Activated naive CD8-positive, alpha-beta T cell treated with anti-CD3 and anti-CD28 coated beads, Interleukin-2, amount 10 ng/mL, durations not matched to agents 7 days and 5 days (primary cell): ENCODE measurements at regions not wholly inside any gene's neighbourhood (a gene's known extent, or its start where the extent isn't known, plus 50 kb on each side); places are given as distances from the start of the nearest gene placed in this dataset.

Experiments used
- ATAC-seq: fragments of 150-1000 bp; cut with Tn5 transposase; one replicate; pipeline ENCODE4 v1.10.0; 2021; ENCODE audit warnings: low read depth, moderate library complexity
- POLR2A ChIA-PET: fragments of 350-600 bp; sonication (Branson Sonifier 250); formaldehyde crosslinking; loops from one replicate; lab custom pipeline; 2021; ENCODE audit warnings: antibody characterized with exemption; lab: Charles Lee
- DNase-seq: peaks from one replicate; pipeline ENCODE4 v3.0.0; 2021
- H3K27ac Mint-ChIP-seq: one replicate; pipeline ENCODE4 v1.8.0; 2022; ENCODE audit warnings: mild to moderate bottlenecking, mixed read lengths
- H3K27me3 Mint-ChIP-seq: one replicate; pipeline ENCODE4 v1.8.0; 2022; ENCODE audit warnings: mild to moderate bottlenecking, moderate library complexity, mixed read lengths
- H3K36me3 Mint-ChIP-seq: one replicate; pipeline ENCODE4 v1.8.0; 2021; ENCODE audit warnings: mild to moderate bottlenecking, mixed read lengths
- H3K4me1 Mint-ChIP-seq: one replicate; pipeline ENCODE4 v1.8.0; 2021; ENCODE audit warnings: mixed read lengths
- H3K4me3 Mint-ChIP-seq: one replicate; pipeline ENCODE4 v1.8.0; 2022; ENCODE audit warnings: mild to moderate bottlenecking, moderate library complexity, mixed read lengths
- H3K9me3 Mint-ChIP-seq: one replicate; pipeline ENCODE4 v1.8.0; 2021; ENCODE audit warnings: mixed read lengths

DNA sequence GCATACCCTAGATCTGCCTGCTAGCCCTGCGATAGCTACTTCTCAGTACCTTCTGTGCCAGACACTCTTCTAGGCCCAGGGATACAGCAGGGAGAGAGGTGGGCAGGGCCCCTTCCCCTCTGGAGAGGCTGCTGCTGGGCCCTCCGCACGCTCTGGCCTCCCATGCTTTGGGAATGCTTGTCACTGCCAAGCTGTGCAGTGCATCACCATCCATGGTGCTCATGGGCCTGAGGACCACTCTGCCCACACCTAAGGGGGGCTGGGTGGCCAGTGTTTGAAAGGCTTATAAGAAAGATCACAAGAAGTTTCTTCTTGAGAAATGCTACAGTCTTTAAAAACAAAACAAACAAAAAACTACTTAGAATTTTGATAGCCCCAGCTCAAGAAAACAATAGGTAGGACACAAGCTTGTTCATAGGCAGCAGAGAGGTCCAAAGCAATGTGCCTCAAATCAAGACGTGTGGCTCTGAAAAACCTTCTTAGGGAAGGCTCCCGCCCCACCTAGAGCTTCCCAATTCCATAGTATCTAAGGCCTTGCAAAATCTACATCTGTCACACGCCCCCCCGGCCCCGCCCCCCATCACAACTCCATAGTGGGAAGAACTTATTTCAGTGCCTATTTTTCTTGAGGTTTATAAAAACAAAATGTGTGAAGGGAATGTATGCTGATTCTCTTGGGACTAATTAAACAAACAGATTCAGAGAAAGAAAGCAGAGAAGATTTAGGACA is 145.8 kb downstream of the TM9SF2 start:
- H3K36me3 Mint-ChIP-seq: no peaks in the 10 kb centered on the region
- ATAC-seq (no peak), DNase-seq (no peak)
- H3K27ac Mint-ChIP-seq: no peak overlapping the region
- H3K27me3 Mint-ChIP-seq: peaks cover 2% of the 10 kb centered on the region
- peaks cover 1% of the 10 kb centered on the region for H3K4me1 Mint-ChIP-seq
- H3K9me3 Mint-ChIP-seq: no peaks in the 10 kb centered on the region
- no peak overlapping the region for H3K4me3 Mint-ChIP-seq
- POLR2A ChIA-PET: interaction anchor here (1.0 kb wide), 1 partner anchor 40 kb away, joined by 3 read pairs; the partner anchor contains the start of gene CLYBL

DNA sequence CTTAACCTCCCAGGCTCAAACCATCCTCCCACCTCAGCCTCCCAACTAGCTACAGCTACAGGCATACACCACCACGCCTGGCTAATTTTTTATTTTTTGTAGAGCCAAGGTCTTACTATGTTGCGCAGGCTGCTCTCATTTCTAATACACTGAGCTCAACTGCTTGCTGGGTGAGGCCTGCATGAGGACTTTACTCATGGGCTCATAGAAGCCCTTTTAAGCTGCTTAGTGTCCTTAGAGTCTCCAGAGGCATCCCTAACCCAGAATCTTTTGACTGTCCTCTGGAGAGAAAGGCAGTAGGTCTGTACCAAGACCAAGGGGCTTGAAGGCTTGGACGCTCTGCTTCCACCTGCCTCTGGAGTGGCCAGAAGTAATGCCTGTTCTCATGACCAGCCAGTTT is 141.6 kb downstream of the TM9SF2 start:
- H3K27ac Mint-ChIP-seq: no peak overlapping the region
- no peak overlapping the region for H3K4me3 Mint-ChIP-seq
- H3K9me3 Mint-ChIP-seq: no peaks in the 10 kb centered on the region
- no peak for ATAC-seq
- H3K4me1 Mint-ChIP-seq: no peaks in the 10 kb centered on the region
- H3K36me3 Mint-ChIP-seq: no peaks in the 10 kb centered on the region
- DNase-seq: no peak
- H3K27me3 Mint-ChIP-seq: peaks cover 2% of the 10 kb centered on the region
- POLR2A ChIA-PET: no interaction called here

DNA sequence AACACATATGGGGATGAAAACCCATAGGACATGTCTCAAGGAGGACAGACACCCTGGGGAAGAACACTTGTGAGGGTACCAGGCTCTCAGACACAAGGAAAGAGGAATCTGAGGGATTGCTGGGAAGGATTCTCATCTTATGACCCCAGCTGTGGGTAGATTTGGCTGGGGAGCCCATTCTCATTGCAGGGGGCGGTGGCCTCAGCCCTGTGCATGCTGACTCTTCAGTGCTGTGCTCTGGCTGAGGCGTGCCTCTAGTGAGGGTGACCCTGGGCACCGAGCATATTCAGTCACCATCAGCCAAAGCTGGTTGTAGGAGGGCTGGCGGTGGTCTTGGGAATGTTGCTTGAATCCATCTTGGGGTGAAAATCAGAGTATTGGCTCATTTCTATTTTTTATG is 140.7 kb downstream of the TM9SF2 start:
- POLR2A ChIA-PET: no interaction called here
- no peaks in the 10 kb centered on the region for H3K4me1 Mint-ChIP-seq
- ATAC-seq: no peak
- H3K9me3 Mint-ChIP-seq: no peaks in the 10 kb centered on the region
- H3K4me3 Mint-ChIP-seq: no peak overlapping the region
- H3K27ac Mint-ChIP-seq: no peak overlapping the region
- DNase-seq: no peak
- H3K27me3 Mint-ChIP-seq: peaks cover 2% of the 10 kb centered on the region
- H3K36me3 Mint-ChIP-seq: no peaks in the 10 kb centered on the region

- Mint-ChIP-seq H3K27me3 (no peaks in the 10 kb centered on the region), H3K4me1 (no peaks in the 10 kb centered on the region), H3K27ac (no peak overlapping the region), H3K36me3 (no peaks in the 10 kb centered on the region), H3K4me3 (no peak overlapping the region), H3K9me3 (no peaks in the 10 kb centered on the region)
- POLR2A ChIA-PET: no interaction called here
- ATAC-seq: no peak
- DNase-seq: no peak
Measured at GRCh38 chr13:99640260-99640659, 139.0 kb downstream of the TM9SF2 start.

DNA sequence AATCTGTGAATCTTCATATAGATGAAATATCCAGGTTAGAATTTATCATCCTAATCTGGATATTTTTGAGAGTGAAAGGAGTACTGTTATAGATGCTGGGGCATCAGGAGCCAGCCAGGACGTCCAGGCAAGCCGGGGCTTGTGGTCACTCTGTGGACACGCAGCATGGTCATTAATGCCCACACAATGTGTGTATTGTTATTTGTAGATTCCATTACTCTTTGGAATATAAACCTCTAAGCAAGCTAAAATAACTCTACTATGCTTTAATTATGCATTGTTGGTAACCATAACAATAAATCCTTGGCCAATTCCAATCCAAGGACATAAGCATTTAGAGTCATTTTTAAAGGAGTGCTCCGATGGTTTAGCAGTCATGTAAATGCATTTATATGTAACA is 137.9 kb downstream of the TM9SF2 start:
- H3K4me3 Mint-ChIP-seq: no peak overlapping the region
- H3K36me3 Mint-ChIP-seq: no peaks in the 10 kb centered on the region
- DNase-seq (no peak), ATAC-seq (no peak)
- no peaks in the 10 kb centered on the region for H3K4me1 Mint-ChIP-seq
- no peak overlapping the region for H3K27ac Mint-ChIP-seq
- no peaks in the 10 kb centered on the region for H3K27me3 Mint-ChIP-seq
- H3K9me3 Mint-ChIP-seq: no peaks in the 10 kb centered on the region
- POLR2A ChIA-PET: no interaction called here

DNA sequence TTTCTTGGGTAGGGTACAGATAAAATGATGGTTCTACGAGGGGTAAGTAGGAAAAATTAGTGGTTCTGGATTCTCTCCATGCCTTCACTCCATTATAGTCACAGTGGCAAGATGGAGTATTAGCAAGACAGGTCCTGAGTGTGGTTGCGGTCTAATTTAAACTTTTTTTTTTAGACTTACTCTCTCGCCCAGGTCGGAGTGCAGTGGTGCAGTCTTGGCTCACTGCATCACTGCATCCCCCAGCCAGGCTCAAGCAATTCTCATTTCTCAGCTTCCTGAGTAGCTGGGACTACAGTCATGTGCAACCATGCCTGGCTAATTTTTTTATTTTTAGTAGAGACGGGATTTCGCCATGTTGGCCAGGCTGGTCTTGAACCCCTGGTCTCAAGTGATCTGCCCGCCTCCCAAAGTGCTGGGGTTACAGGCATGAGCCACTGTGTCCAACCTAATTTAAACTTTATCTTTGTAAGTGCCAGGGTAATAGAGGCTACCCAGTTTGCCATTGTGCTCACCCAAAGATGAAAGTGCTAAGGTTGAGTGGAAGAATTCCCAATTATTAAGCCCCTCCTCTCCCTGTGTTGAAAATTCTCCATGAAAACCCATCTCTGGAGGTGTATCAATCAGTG is 135.6 kb downstream of the TM9SF2 start:
- no peak for ATAC-seq
- POLR2A ChIA-PET: no interaction called here

DNA sequence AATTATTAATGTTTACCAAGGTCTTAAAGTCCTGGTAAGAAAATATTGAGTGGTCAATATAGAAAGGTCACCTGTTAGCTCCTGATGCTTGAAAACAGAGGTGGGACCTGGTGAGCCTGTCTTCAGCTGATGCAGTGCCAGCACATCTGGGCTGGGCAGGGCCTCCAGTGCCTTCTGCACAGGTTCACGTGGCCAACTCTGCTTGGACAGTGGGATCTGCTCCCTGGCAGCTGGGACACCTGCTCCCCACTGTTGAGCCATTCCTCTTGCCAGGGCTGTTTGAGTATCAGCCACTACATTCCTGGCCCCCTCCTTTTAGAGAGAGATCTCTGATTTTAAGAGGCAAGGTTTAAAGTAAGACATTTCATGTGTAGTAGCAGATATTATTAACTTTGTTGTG is 135.0 kb downstream of the TM9SF2 start:
- no peak for ATAC-seq
- no peaks in the 10 kb centered on the region for H3K4me1 Mint-ChIP-seq
- no peaks in the 10 kb centered on the region for H3K36me3 Mint-ChIP-seq
- H3K9me3 Mint-ChIP-seq: no peaks in the 10 kb centered on the region
- no peaks in the 10 kb centered on the region for H3K27me3 Mint-ChIP-seq
- no peak overlapping the region for H3K27ac Mint-ChIP-seq
- no peak for DNase-seq
- POLR2A ChIA-PET: no interaction called here
- H3K4me3 Mint-ChIP-seq: no peak overlapping the region

More for the DNA sequence above, 135.6 kb downstream of the TM9SF2 start:
- Mint-ChIP-seq H3K27ac (no peak overlapping the region), H3K36me3 (no peaks in the 10 kb centered on the region), H3K27me3 (no peaks in the 10 kb centered on the region), H3K4me3 (no peak overlapping the region), H3K9me3 (no peaks in the 10 kb centered on the region), H3K4me1 (no peaks in the 10 kb centered on the region)
- no peak for DNase-seq

DNA sequence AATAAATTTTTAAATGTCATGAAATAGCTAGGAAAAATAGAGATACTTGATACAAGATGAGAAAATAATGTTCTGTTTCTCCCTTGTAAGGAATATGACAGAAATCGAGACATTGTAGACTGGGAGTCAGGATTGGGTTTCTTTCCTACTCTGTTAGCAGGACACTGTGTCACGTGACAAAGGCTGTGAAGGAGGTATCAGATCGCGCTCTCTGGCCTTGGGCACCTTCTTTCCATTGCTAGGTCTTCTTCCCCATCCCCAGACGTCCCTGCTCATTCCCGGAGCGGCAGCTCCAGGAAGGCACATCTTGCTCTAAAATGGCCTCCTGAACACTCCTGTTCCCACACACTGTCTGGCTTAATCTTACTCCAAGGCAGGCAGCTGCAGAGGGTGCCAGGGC is 133.4 kb downstream of the TM9SF2 start:
- H3K4me3 Mint-ChIP-seq: no peak overlapping the region
- H3K36me3 Mint-ChIP-seq: no peaks in the 10 kb centered on the region
- ATAC-seq (no peak), DNase-seq (no peak)
- no peaks in the 10 kb centered on the region for H3K4me1 Mint-ChIP-seq
- POLR2A ChIA-PET: no interaction called here
- H3K27me3 Mint-ChIP-seq: no peaks in the 10 kb centered on the region
- H3K27ac Mint-ChIP-seq: no peak overlapping the region
- H3K9me3 Mint-ChIP-seq: no peaks in the 10 kb centered on the region

DNA sequence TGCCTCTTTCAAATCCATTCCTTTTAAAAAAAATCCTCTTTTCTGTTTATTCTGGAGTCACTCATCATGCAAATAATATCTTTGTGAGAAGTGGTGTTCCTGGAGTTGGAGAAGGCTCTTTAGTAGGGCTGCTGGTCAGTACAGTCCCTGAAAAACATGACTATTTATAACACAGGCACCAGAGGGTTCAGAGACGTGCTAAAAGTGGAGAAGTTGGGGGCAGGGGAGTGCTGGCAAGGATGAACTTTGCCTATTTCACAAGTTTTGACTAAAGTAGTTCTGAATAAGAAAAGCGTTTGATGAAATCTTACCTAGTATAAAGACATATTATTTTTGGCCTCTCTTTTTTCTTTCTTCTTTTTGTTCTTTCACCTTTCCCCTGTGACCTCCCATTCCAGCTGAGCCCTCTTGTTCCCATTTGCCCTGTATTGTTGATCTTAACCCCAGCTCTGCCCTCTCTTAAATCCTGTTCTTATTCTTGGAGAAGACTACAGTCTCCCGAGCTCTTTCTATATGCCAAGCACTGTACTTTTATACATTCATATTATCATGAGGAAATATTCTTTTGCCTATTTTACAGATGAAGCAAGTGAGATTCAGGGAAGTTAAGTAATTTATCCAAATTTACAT is 129.1 kb downstream of the TM9SF2 start:
- Mint-ChIP-seq H3K27ac (no peak overlapping the region), H3K4me3 (no peak overlapping the region)
- POLR2A ChIA-PET: no interaction called here

GRCh38 chr13:99629641-99630040 is 128.4 kb downstream of the TM9SF2 start:
- POLR2A ChIA-PET: no interaction called here
- no peaks in the 10 kb centered on the region for H3K27me3 Mint-ChIP-seq
- no peak overlapping the region for H3K27ac Mint-ChIP-seq
- DNase-seq (no peak), ATAC-seq (no peak)
- H3K4me3 Mint-ChIP-seq: no peak overlapping the region
- no peaks in the 10 kb centered on the region for H3K9me3 Mint-ChIP-seq
- H3K36me3 Mint-ChIP-seq: no peaks in the 10 kb centered on the region
- H3K4me1 Mint-ChIP-seq: peaks cover 11% of the 10 kb centered on the region

More for the DNA sequence above, 129.1 kb downstream of the TM9SF2 start:
- ATAC-seq (no peak), DNase-seq (no peak)
- Mint-ChIP-seq H3K4me1 (peaks cover 9% of the 10 kb centered on the region), H3K27me3 (no peaks in the 10 kb centered on the region), H3K36me3 (no peaks in the 10 kb centered on the region), H3K9me3 (no peaks in the 10 kb centered on the region)

DNA sequence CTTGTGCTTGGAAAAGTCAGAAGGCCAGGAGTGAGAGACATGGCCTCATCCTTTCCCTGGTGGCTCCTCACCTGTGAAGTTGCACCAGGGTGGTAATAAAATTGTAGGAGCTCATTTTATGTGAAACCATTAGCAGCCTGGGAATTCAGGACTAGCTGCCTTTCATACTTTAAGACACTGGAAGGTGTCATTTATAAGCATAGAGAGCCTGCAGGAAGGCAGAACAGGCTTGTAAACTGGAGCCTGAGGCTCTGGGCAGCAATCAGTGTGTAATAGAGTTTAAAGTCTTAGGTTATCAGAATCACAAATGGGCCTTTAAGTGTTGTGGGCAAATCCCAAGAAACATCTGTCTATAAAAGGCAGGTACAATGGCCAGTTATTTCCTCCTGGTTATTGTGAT is 127.2 kb downstream of the TM9SF2 start:
- POLR2A ChIA-PET: no interaction called here
- Mint-ChIP-seq H3K27ac (no peak overlapping the region), H3K4me1 (peaks cover 18% of the 10 kb centered on the region), H3K27me3 (no peaks in the 10 kb centered on the region), H3K4me3 (no peak overlapping the region), H3K9me3 (no peaks in the 10 kb centered on the region), H3K36me3 (no peaks in the 10 kb centered on the region)
- DNase-seq (no peak), ATAC-seq (no peak)

GRCh38 chr13:99626461-99627082 is 125.3 kb downstream of the TM9SF2 start:
- no peak for DNase-seq
- H3K27me3 Mint-ChIP-seq: no peaks in the 10 kb centered on the region
- ATAC-seq: no peak
- peaks cover 1% of the 10 kb centered on the region for H3K9me3 Mint-ChIP-seq
- no peaks in the 10 kb centered on the region for H3K36me3 Mint-ChIP-seq
- no peak overlapping the region for H3K4me3 Mint-ChIP-seq
- H3K27ac Mint-ChIP-seq: no peak overlapping the region
- POLR2A ChIA-PET: no interaction called here
- peaks cover 18% of the 10 kb centered on the region for H3K4me1 Mint-ChIP-seq

DNA sequence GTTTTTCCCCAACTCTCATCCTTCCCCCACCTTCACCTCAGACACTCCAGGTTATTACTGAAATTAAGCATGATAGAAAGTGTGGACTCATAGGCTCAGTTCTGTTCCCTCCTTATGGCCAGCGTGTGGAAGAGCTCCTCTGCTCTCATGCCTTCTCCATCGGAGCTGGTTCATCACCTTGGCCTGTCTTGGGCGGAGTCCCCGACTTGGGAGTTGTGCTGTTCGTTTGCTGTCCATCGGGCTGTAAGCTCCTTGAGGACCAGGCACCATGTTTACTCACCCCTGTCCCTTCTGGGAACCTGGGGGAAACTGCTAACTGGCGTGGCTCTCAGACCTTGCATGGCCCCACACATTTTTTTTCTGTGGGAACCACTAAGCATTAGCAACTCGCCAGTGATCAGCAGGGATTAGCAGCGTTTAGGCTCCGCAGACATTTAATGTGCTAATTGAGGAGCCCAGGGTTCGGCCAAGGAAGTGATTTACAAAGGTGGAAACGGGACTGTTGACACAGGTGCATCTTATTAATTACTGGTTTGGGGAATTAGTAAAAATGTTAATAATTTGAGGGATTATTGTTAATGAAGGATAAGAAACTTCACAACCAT is 123.8 kb downstream of the TM9SF2 start:
- Mint-ChIP-seq H3K27ac (no peak overlapping the region), H3K9me3 (peaks cover 1% of the 10 kb centered on the region), H3K36me3 (peaks cover 2% of the 10 kb centered on the region), H3K27me3 (no peaks in the 10 kb centered on the region), H3K4me3 (no peak overlapping the region), H3K4me1 (peaks cover 21% of the 10 kb centered on the region)
- DNase-seq (no peak), ATAC-seq (no peak)
- POLR2A ChIA-PET: no interaction called here
